ENCODE measurements at regions not wholly inside any gene's neighbourhood (a gene's known extent, or its start where the extent isn't known, plus 50 kb on each side); places are given as distances from the start of the nearest gene placed in this dataset.

GRCh38 chr18:39596221-39596620 lies 2030.6 kb upstream of the CELF4 start:
- no TSS peak for BruUV-seq (replicated peaks)
- ChIA-PET POLR2A (interaction anchor here (0.5 to 0.7 kb wide), 3 partner anchors 161 to 1099 kb away, joined by 3 read pairs; no protein-coding TSS in a partner anchor), CTCF (interaction anchor here (0.6 kb wide), 1 partner anchor 240 kb away, joined by 4 read pairs; no protein-coding TSS in a partner anchor)
- Mint-ChIP-seq H3K27me3 (ENCODE audit: insufficient read depth, unreplicated experiment) (no peaks in the 10 kb centered on the region), H3K9me3 (ENCODE audit: unreplicated experiment) (no peaks in the 10 kb centered on the region), H3K27ac (ENCODE audit: low read depth, unreplicated experiment) (no peak overlapping the region), H3K4me1 (ENCODE audit: insufficient read depth, unreplicated experiment) (peaks cover 6% of the 10 kb centered on the region), H3K36me3 (ENCODE audit: insufficient read depth, unreplicated experiment) (peaks cover 6% of the 10 kb centered on the region), H3K4me3 (ENCODE audit: unreplicated experiment) (no peak overlapping the region)
- no peak for DNase-seq (ENCODE audit: unreplicated experiment)
- TF ChIP-seq, protein P1, sequence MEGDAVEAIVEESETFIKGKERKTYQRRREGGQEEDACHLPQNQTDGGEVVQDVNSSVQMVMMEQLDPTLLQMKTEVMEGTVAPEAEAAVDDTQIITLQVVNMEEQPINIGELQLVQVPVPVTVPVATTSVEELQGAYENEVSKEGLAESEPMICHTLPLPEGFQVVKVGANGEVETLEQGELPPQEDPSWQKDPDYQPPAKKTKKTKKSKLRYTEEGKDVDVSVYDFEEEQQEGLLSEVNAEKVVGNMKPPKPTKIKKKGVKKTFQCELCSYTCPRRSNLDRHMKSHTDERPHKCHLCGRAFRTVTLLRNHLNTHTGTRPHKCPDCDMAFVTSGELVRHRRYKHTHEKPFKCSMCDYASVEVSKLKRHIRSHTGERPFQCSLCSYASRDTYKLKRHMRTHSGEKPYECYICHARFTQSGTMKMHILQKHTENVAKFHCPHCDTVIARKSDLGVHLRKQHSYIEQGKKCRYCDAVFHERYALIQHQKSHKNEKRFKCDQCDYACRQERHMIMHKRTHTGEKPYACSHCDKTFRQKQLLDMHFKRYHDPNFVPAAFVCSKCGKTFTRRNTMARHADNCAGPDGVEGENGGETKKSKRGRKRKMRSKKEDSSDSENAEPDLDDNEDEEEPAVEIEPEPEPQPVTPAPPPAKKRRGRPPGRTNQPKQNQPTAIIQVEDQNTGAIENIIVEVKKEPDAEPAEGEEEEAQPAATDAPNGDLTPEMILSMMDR (IDR thresholded peaks at IDR 0.05; ENCODE audit: unreplicated experiment) = no peak
- intact Hi-C loops (cut with micrococcal nuclease) = no loop called here

DNA sequence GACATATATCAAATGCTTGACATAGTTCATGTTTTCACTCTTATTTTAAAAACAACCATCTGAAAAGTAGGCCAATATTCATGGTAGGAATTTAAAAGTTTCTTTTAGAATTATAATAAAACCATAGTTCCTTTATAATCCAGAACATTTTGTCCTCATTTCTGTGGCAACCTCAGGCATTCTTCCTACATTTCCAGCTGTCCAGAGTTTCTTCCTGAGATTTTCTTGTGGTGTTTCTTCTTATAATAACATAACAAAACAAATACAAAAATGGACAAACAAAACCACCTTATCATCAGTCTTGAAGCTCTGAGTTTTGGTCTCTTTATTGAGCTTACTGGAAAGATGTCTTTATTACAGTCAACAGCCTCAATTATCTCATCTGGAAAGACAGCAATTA lies 2028.6 kb upstream of the CELF4 start:
- ChIA-PET CTCF (interaction anchor here (0.6 kb wide), 1 partner anchor 97 kb away, joined by 3 read pairs; no protein-coding TSS in a partner anchor), POLR2A (interaction anchor here (0.6 kb wide), 2 partner anchors 374 to 513 kb away, joined by 3 read pairs; no protein-coding TSS in a partner anchor)
- no peak overlapping the region for H3K4me3 Mint-ChIP-seq (ENCODE audit: unreplicated experiment)
- no peaks in the 10 kb centered on the region for H3K27me3 Mint-ChIP-seq (ENCODE audit: insufficient read depth, unreplicated experiment)
- no peaks in the 10 kb centered on the region for H3K9me3 Mint-ChIP-seq (ENCODE audit: unreplicated experiment)
- TF ChIP-seq, protein P1 (IDR thresholded peaks at IDR 0.05; ENCODE audit: unreplicated experiment) = no peak
- no peak overlapping the region for H3K27ac Mint-ChIP-seq (ENCODE audit: low read depth, unreplicated experiment)
- H3K4me1 Mint-ChIP-seq (ENCODE audit: insufficient read depth, unreplicated experiment) = peaks cover 5% of the 10 kb centered on the region
- no TSS peak for BruUV-seq (replicated peaks)
- DNase-seq (ENCODE audit: unreplicated experiment) = no peak
- intact Hi-C loops (cut with micrococcal nuclease) = no loop called here
- peaks cover 6% of the 10 kb centered on the region for H3K36me3 Mint-ChIP-seq (ENCODE audit: insufficient read depth, unreplicated experiment)

DNA sequence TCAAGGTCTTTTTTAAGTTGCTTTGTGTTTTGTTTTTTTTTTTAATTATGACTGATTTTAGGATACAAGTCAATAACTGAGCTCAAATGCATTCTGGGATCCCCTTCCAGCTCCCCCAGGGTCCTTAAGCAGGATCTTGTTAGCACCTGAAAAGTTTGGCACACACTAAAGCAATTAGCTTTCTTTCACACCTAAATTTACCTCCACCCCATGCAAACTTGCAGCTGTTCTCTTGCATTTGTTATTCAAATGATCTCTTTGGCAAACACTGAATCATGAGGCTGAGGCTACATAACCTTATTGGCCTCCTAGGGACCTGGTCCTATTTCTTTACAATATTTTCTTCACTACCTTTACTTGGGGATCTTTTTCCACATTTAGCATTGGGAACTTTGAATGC lies 2026.1 kb upstream of the CELF4 start:
- H3K27me3 Mint-ChIP-seq (ENCODE audit: insufficient read depth, unreplicated experiment) = no peaks in the 10 kb centered on the region
- H3K27ac Mint-ChIP-seq (ENCODE audit: low read depth, unreplicated experiment) = no peak overlapping the region
- no peaks in the 10 kb centered on the region for H3K9me3 Mint-ChIP-seq (ENCODE audit: unreplicated experiment)
- DNase-seq (ENCODE audit: unreplicated experiment) = no peak
- intact Hi-C loops (cut with micrococcal nuclease) = no loop called here
- no peaks in the 10 kb centered on the region for H3K36me3 Mint-ChIP-seq (ENCODE audit: insufficient read depth, unreplicated experiment)
- BruUV-seq (replicated peaks) = no TSS peak
- POLR2A ChIA-PET = no interaction called here
- CTCF ChIA-PET = no interaction called here
- no peak overlapping the region for H3K4me3 Mint-ChIP-seq (ENCODE audit: unreplicated experiment)
- TF ChIP-seq, protein P1 (IDR thresholded peaks at IDR 0.05; ENCODE audit: unreplicated experiment) = no peak
- H3K4me1 Mint-ChIP-seq (ENCODE audit: insufficient read depth, unreplicated experiment) = no peaks in the 10 kb centered on the region

DNA sequence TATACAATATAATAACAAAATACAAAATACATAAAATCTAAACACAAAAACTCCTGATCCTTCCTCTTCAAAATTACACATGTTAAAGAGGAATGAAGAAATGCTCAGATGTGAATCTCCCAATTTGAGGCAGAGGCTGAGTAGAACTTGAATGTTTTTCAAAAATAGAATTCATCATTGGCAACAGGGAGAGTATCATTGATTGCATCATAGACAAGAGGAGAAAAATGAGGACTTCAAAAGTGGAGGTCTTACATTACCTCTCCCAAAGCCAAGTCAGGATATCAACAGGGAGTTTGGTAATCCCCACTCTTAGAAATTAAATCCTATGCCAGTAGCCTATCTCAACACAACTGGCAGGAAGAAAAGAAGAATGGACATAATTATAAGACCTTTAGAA lies 2023.9 kb upstream of the CELF4 start:
- POLR2A ChIA-PET = no interaction called here
- BruUV-seq (replicated peaks) = no TSS peak
- intact Hi-C loops (cut with micrococcal nuclease) = no loop called here

More for the DNA sequence above, 2023.9 kb upstream of the CELF4 start:
- TF ChIP-seq, protein P1 (IDR thresholded peaks at IDR 0.05; ENCODE audit: unreplicated experiment) = no peak
- Mint-ChIP-seq H3K4me3 (ENCODE audit: unreplicated experiment) (no peak overlapping the region), H3K9me3 (ENCODE audit: unreplicated experiment) (no peaks in the 10 kb centered on the region), H3K27me3 (ENCODE audit: insufficient read depth, unreplicated experiment) (no peaks in the 10 kb centered on the region), H3K27ac (ENCODE audit: low read depth, unreplicated experiment) (no peak overlapping the region), H3K4me1 (ENCODE audit: insufficient read depth, unreplicated experiment) (no peaks in the 10 kb centered on the region), H3K36me3 (ENCODE audit: insufficient read depth, unreplicated experiment) (no peaks in the 10 kb centered on the region)
- CTCF ChIA-PET = no interaction called here
- DNase-seq (ENCODE audit: unreplicated experiment) = no peak

Measured in MCF 10A (cell line).